ENCODE measurements at regions not wholly inside any gene's neighbourhood (a gene's known extent, or its start where the extent isn't known, plus 50 kb on each side); places are given as distances from the start of the nearest gene placed in this dataset.
A peak's percentile ranks its signal among the peaks of the same experiment; 100 is the strongest.

DNA sequence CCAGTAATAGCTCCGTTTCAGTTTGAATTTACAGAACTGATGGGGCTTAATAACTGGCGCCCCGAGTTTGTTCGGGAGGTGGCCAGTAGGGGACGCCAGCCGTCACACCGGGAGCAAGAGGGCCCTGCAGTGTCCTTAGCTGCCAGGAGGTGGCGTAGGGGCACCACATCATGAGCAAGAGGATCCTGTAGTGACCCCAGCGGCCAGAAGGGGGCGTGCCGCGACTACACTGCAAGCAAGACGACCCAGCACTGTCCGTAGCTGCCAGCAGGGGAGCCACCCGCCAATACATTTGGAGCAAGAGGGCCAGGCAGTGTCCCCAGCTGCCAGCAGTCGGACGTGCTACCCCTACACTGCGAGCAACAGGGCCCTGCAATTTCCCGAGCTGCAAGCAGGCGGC is 663.7 kb upstream of the B3GAT1 start:
- no peaks in the 10 kb centered on the region for H3K36me3 ChIP-seq (replicated peaks in 1 of 2; ENCODE audit: insufficient read depth in 1 of 2, low read depth in 2 of 2)
- 51 to 60% methylated on average over 17 to 20 of the region's 20 CpGs for WGBS, 2 donors
- intact Hi-C loops (cut with DNase I) = no loop called here
- TF ChIP-seq, protein P1, sequence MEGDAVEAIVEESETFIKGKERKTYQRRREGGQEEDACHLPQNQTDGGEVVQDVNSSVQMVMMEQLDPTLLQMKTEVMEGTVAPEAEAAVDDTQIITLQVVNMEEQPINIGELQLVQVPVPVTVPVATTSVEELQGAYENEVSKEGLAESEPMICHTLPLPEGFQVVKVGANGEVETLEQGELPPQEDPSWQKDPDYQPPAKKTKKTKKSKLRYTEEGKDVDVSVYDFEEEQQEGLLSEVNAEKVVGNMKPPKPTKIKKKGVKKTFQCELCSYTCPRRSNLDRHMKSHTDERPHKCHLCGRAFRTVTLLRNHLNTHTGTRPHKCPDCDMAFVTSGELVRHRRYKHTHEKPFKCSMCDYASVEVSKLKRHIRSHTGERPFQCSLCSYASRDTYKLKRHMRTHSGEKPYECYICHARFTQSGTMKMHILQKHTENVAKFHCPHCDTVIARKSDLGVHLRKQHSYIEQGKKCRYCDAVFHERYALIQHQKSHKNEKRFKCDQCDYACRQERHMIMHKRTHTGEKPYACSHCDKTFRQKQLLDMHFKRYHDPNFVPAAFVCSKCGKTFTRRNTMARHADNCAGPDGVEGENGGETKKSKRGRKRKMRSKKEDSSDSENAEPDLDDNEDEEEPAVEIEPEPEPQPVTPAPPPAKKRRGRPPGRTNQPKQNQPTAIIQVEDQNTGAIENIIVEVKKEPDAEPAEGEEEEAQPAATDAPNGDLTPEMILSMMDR (IDR thresholded peaks at IDR 0.05) = peak in 5 of 7 experiments; percentile 16 to 49 (median 39)
- no peak for TF ChIP-seq POLR2A (IDR thresholded peaks at IDR 0.05)
- H3K9me3 ChIP-seq = no peaks in the 10 kb centered on the region
- H3K4me3 ChIP-seq = no peak overlapping the region
- ATAC-seq = peak; percentile 53
- H3K27me3 ChIP-seq = no peaks in the 10 kb centered on the region
- no peak overlapping the region for H3K27ac ChIP-seq
- no peaks in the 10 kb centered on the region for H3K4me1 ChIP-seq
- DNase-seq = peak; percentile 43 to 68 (median 56)

- 65 to 66% methylated on average over 5 of the region's 5 CpGs for WGBS, 2 donors
- Histone ChIP-seq H3K36me3 (replicated peaks in 1 of 2; ENCODE audit: insufficient read depth in 1 of 2, low read depth in 2 of 2) (no peaks in the 10 kb centered on the region), H3K27ac (no peak overlapping the region), H3K4me3 (no peak overlapping the region), H3K9me3 (no peaks in the 10 kb centered on the region), H3K4me1 (no peaks in the 10 kb centered on the region), H3K27me3 (no peaks in the 10 kb centered on the region)
- TF ChIP-seq POLR2A (IDR thresholded peaks at IDR 0.05) = no peak
- TF ChIP-seq, protein P1 (IDR thresholded peaks at IDR 0.05) = no peak
- intact Hi-C loops (cut with DNase I) = no loop called here
- ATAC-seq (peak; percentile 15), DNase-seq (no peak)
Observed at GRCh38 chr11:135074397-135074998, 662.5 kb upstream of the B3GAT1 start.

- intact Hi-C loops (cut with DNase I) = no loop called here
Observed at GRCh38 chr11:135073870-135074269, 661.8 kb upstream of the B3GAT1 start.

DNA sequence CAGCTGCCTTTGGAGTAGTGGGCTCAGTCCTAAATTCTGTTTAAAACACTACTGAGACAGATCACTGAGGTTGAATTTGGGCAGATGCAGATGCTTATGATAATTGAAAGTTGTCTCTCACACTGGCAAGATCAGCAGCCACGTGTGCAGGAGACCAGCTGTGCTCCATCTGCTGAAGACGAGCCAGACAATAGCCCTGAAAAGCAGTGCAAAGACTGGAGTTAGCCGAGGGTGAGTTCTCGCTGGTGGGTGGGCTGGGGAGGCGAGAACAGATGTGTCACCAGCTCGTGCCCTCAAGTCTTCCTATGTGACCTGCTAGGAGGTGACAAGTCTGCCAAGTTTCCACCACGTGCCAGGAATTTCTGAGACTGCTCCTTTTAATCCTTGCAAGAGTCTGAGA is 661.3 kb upstream of the B3GAT1 start:
- no peak for ATAC-seq

More at GRCh38 chr11:135073870-135074269, 661.8 kb upstream of the B3GAT1 start:
- Histone ChIP-seq H3K27me3 (no peaks in the 10 kb centered on the region), H3K9me3 (no peaks in the 10 kb centered on the region), H3K27ac (no peak overlapping the region), H3K4me1 (no peaks in the 10 kb centered on the region), H3K4me3 (no peak overlapping the region), H3K36me3 (replicated peaks in 1 of 2; ENCODE audit: insufficient read depth in 1 of 2, low read depth in 2 of 2) (no peaks in the 10 kb centered on the region)
- no peak for ATAC-seq
- WGBS, 2 donors = 61 to 69% methylated on average over 5 of the region's 5 CpGs
- TF ChIP-seq POLR2A (IDR thresholded peaks at IDR 0.05) = no peak
- TF ChIP-seq, protein P1 (IDR thresholded peaks at IDR 0.05) = no peak
- DNase-seq = no peak

More for the DNA sequence above, 661.3 kb upstream of the B3GAT1 start:
- no peaks in the 10 kb centered on the region for H3K4me1 ChIP-seq
- intact Hi-C loops (cut with DNase I) = no loop called here
- no peak overlapping the region for H3K27ac ChIP-seq
- no peaks in the 10 kb centered on the region for H3K27me3 ChIP-seq
- no peak for DNase-seq
- no peaks in the 10 kb centered on the region for H3K9me3 ChIP-seq
- no peak for TF ChIP-seq POLR2A (IDR thresholded peaks at IDR 0.05)
- TF ChIP-seq, protein P1 (IDR thresholded peaks at IDR 0.05) = no peak
- H3K36me3 ChIP-seq (replicated peaks in 1 of 2; ENCODE audit: insufficient read depth in 1 of 2, low read depth in 2 of 2) = no peaks in the 10 kb centered on the region
- H3K4me3 ChIP-seq = no peak overlapping the region
- 40 to 42% methylated on average over 5 to 7 of the region's 7 CpGs for WGBS, 2 donors

Data from body of pancreas (tissue), 4 donors.